Myocyte (in vitro differentiated cells): ENCODE measurements at regions not wholly inside any gene's neighbourhood (a gene's known extent, or its start where the extent isn't known, plus 50 kb on each side); places are given as distances from the start of the nearest gene placed in this dataset.
A peak's percentile ranks its signal among the peaks of the same experiment; 100 is the strongest.

Source experiments
- DNase-seq: peaks from one replicate; pipeline ENCODE4 v3.0.0-alpha.2; 2012; ENCODE audit warnings: low read depth

DNA sequence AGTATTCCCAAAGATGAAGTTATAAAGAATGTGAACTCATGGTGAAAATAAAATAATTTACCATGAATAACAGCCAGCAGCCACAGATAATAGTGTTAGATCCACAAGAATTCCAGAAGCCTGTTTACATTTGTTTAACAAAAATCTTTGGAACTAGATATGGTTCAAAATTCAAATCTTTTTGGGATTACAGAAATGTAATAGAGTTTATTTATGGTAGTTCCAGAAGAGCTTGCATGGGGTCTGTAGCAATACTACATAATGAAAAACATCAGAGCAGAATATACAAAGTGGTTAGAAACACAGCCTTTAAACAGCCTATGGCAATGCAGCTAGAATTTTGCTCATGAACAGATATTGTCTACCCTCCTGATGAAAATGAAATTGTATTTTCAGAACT is 179.1 kb downstream of the RDH14 start:
- no peak for DNase-seq

GRCh38 chr2:18380321-18380720 is 180.1 kb downstream of the RDH14 start:
- DNase-seq = no peak

DNA sequence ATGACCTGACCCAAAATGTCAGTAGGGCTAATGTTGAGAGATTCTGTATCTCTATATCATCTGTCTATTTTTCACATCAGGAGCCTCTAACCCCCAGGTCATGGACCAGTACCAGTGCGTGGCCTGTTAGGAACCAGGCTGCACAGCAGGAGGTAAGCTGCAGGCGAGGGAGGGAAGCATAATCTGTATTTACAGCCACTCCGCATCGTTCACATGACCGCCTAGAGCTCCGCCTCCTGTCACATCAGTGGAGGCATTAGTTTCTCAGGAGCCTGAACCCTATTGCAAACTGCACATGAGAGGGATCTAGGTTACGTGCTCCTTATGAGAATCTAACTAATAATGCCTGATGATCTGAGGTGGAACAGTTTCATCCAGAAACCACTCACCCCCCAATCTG is 180.6 kb downstream of the RDH14 start:
- DNase-seq = no peak

DNA sequence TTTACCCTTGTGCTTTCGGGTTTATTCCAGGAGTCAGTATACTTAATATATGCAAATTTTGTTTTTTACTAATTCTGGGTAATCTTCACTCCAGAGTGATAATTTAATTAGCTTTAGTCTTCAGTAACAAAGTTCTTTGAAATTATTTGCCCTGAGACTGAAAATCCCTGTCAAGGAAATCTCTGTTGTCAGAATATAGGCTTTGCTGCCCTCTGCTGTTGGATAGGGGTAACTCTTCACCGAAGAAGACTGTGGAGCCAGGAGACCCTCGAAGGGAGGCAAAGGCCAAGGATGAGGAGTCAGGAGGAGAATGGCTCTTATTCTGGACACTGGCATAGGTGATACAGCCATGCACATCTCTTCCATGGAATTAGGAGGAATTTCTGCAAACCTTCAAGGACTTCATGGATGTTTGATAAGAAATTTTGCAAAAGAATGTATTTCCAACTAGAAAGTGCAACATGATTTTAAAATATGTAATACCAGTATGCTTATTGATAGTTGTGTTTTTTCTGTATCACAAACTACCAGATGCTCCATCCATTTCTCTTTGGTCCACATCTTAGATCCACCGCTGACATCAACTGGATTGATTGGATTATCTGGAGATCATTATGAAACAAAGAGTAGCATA is 182.3 kb downstream of the RDH14 start:
- peak; percentile 70 for DNase-seq

GRCh38 chr2:18376936-18377335 is 183.5 kb downstream of the RDH14 start:
- DNase-seq = peak; percentile 61

DNA sequence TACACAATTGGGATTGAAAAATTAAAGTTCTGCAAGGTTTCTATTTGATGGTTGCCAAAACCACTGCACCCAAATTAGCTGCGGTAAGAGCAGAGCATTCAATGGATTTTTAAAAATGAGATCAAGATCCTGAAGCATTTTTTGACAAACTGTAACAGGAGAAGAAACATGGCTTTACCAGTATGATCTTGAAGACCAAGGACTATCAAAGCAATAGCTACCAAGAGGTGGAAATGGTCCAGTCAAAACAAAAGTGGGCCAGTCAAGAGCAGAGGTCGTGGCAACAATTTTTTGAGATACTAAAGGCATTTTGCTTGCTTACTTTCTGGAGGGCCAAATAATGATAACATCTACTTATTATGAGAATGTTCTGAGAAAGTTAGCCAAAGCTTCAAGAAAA is 186.8 kb downstream of the RDH14 start:
- DNase-seq = peak; percentile 75

DNA sequence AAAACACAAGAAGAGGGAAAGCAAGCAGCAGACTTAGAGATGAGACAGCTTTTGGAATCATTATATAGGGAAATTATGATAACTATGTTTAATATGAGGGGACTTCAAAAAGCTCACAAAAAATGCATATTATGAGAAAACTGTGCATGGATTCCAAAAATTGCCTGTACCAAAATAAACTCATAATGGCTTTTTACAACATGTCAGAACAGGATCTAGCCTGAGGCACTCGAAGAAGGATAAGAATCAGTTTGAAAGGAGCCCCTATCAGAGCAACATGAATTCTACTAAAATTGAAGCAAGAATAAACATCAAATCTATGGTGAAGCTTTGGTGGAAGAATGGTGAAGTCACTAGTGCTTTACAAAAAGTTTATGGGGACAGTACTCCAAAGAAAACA is 187.4 kb downstream of the RDH14 start:
- DNase-seq = no peak

- DNase-seq = no peak
Observed at GRCh38 chr2:18372641-18373040, 187.8 kb downstream of the RDH14 start.

DNA sequence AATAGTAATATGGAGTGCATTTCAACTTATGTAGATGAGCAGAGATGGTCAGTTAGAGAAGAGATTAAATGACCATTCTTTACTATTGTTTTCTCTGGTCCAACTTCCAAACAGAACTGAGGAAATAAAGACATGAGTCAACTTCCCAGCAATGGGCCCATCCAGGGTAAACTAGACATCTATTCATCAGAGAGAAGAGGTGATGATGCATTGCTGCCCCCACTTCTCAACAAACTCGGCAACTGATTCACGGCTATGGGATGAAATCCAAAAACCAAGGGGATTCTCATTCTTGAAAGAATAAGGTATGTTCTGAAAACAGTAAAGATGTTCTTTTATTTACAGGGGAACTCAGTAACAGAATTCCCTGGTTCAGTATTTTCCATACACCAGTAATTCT is 190.7 kb downstream of the RDH14 start:
- DNase-seq = no peak

DNA sequence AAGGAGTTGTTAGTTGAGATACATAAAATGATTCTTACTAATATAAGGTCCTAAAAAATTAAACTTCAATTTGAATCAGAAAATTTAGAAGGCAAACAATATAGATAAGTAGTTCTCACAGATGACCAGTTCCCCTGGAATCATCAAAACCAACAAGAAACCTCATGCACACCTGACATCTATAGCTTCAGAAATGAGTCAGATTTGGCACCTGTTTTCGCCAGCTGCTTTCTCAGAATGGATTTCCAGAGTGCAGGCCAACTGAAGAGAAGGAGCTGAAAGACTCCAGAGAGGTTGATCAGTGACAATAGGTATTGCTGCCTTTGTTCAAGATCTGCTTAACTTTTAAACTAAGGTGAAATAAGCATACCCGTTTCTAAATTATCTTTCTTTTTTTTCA is 192.4 kb downstream of the RDH14 start:
- peak; percentile 80 for DNase-seq

DNA sequence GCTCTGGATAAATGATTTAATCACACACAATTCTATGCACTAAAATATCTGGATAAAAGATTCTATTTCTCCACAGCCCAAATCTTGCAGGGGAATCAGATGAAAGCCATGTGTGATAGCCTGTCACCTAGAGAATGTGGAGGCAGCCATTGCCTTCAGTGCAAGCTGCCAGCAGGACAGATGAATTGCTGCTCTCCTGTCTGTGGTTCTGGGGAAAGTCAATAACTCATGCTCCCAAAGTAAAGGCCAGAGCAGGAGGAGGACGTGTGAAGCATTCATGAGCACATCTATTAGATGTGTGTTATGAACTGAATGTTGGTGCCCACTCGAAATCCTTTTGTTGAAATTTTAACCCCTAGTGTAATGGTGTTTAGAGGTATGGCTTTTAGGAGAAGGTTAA is 195.1 kb downstream of the RDH14 start:
- DNase-seq = no peak

- no peak for DNase-seq
Observed at GRCh38 chr2:18363348-18363747, 197.1 kb downstream of the RDH14 start.

- peak; percentile 48 for DNase-seq
Observed at GRCh38 chr2:18362696-18363095, 197.8 kb downstream of the RDH14 start.

- DNase-seq = no peak
Observed at GRCh38 chr2:18357537-18357936, 202.9 kb downstream of the RDH14 start.

DNA sequence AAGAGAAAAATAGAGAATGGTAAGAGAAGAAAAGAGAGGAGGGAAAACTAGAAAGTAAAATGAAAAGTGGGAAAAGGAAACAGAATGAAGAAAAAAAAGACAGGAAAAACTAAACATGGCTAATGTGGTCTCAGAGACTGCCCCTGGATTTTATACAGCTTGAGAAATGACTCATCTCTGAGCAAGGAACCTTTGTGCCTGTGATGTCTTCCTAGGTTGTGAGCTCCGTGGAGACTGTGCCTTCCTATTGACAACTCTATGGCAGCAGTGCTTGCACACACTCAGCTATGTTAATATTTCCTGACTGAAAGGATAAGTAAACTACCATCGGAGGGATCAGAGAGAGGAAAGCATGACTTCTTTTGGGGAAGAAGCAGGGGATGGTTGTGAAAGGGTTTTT is 203.8 kb downstream of the RDH14 start:
- no peak for DNase-seq

DNA sequence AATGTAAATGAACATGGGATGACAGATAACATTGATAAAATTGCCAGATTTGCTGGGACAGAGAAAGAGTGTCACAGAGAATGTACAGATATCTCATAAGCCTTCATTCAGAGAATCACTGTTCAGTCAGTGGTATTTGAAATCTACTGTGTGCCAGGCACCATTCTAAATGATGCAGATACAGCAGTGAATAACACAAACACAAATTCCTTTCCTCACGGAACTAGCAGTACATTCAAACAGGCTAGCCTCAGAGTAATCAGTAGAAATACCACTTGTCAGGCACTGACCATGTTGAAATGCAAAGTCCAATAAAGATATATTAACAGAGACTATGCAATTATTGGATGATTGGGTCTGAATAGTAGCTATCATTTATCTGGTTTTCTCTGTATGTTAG is 211.0 kb downstream of the RDH14 start:
- DNase-seq = no peak

DNA sequence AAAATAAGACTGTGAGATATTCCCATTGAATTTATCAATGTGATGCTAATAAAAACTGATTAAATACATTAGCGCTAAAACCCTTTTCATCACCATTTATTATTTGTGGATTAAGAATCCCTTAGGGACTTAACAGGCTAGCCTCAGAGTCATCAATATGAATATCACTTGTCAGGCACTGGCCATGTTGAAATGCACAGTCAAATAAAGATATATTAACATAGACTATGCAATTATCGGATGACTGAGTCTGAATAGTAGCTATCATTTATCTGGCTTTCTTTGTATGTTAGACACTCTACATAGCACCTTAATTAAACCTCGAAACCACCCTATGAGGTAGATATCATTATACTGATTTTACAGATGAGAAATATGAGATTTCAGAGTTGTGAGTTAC is 213.6 kb downstream of the RDH14 start:
- no peak for DNase-seq

- DNase-seq = no peak
Observed at GRCh38 chr2:18346344-18346743, 214.1 kb downstream of the RDH14 start.

- DNase-seq = peak; percentile 86
Observed at GRCh38 chr2:18345848-18346247, 214.6 kb downstream of the RDH14 start.

- DNase-seq = no peak
Observed at GRCh38 chr2:18342901-18343300, 217.6 kb downstream of the RDH14 start.

DNA sequence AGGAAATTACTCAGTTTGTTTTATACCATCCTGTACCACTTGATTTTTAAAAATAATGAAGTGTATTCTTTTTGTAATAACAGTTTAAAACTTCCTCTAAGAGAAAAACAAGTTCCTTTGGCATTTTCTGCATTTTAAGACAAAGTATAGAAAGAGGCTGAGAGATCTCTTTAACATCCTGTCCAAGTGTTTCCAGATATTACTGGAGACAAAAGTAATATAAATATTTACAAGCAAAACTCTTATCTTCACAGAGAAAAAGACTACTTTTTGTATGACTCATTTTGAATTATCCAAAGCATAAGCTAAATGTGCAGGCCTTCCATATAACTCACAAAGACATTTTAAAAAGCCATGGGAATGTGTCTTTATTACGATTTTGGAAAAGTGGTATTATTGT is 221.1 kb downstream of the RDH14 start:
- no peak for DNase-seq

- DNase-seq = no peak
Observed at GRCh38 chr2:18336975-18337374, 223.5 kb downstream of the RDH14 start.

GRCh38 chr2:18332477-18332876 is 228.0 kb downstream of the RDH14 start:
- no peak for DNase-seq

DNA sequence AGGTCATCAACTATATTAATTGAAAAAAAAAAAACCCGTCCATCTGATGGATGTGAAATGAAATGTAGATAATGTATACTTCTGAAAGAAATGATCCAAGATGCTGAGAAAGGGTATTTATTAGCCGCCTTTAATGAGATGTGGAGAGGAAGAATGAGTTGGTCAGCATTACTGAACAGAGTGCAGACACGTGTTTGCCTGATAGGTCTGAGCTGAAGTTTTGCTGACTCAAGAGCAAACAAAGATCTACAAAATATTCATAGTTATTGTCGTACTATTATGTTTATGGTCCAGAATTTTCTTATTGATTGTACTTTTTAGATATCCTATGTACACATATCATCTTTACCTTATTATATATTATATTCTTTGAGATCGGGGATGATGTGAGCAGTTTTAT is 235.3 kb downstream of the RDH14 start:
- DNase-seq = no peak
